PC-3 (cell line): ENCODE measurements at regions not wholly inside any gene's neighbourhood (a gene's known extent, or its start where the extent isn't known, plus 50 kb on each side); places are given as distances from the start of the nearest gene placed in this dataset.
"Not testable (repeated sequence)": the region's sequence is repeated elsewhere in the genome, so short reads cannot be mapped to it uniquely, and the experiment has no call there.

Experiments
- ATAC-seq: fragments of 200-7000 bp; cut with Tn5 transposase; 2 replicates; pipeline ENCODE4 v1.9.1; 2020; ENCODE audit warnings: mild to moderate bottlenecking, moderate library complexity
- BruUV-seq: library from RNA; stranded (reverse); fragments of 400-500 nt; replicated peaks from 2 replicates; lab custom pipeline; 2021; lab: Mats Ljungman, UMichigan
- CTCF ChIA-PET: fragments of 300-600 bp; sonication (Branson Sonifier 250); formaldehyde crosslinking; loops from one replicate; lab custom pipeline; 2022; ENCODE audit warnings: antibody characterized with exemption; lab: Charles Lee
- POLR2A ChIA-PET: fragments of 300-600 bp; sonication (Branson Sonifier 250); formaldehyde crosslinking; loops from one replicate; lab custom pipeline; 2022; ENCODE audit warnings: antibody characterized with exemption; ENCODE audit not compliant: unreplicated experiment; lab: Charles Lee
- DNase-seq: peaks from one replicate; pipeline ENCODE4 v3.0.0-alpha.2; 2015
- H2AFZ ChIP-seq: fragments of 300-600 bp; sonication (generic); 2 replicates; pipeline ENCODE4 v1.6.0; 2016; ENCODE audit warnings: antibody characterized with exemption, low read length
- H3F3A ChIP-seq: fragments of 300-600 bp; sonication (generic); one replicate; pipeline ENCODE4 v1.6.0; 2017; ENCODE audit warnings: antibody characterized with exemption, low read length, control low read depth, mild to moderate bottlenecking; ENCODE audit not compliant: unreplicated experiment
- H3K27ac ChIP-seq: fragments of 300-600 bp; sonication (generic); 2 replicates; pipeline ENCODE4 v1.5.1; 2016; ENCODE audit warnings: mild to moderate bottlenecking, low read length
- H3K27me3 ChIP-seq: fragments of 300-600 bp; sonication (generic); 2 replicates; pipeline ENCODE4 v1.6.1; 2016; ENCODE audit warnings: low read length, mixed read lengths
- H3K36me3 ChIP-seq: fragments of 300-600 bp; sonication (generic); 2 replicates; pipeline ENCODE4 v1.6.1; 2016; ENCODE audit warnings: low read depth, mixed run types, low read length, mixed read lengths
- H3K4me1 ChIP-seq: fragments of 300-600 bp; sonication (generic); 2 replicates; pipeline ENCODE4 v1.5.1; 2016; ENCODE audit warnings: low read length; ENCODE audit not compliant: insufficient read depth
- H3K4me2 ChIP-seq: fragments of 300-600 bp; sonication (generic); 2 replicates; pipeline ENCODE4 v1.6.0; 2016; ENCODE audit warnings: low read length
- H3K4me3 ChIP-seq: fragments of 300-600 bp; sonication (generic); 2 replicates; pipeline ENCODE4 v1.5.1; 2016; ENCODE audit warnings: mild to moderate bottlenecking, low read length, mixed read lengths
- H3K79me2 ChIP-seq: fragments of 300-600 bp; sonication (generic); 2 replicates; pipeline ENCODE4 v1.6.1; 2017; ENCODE audit warnings: low read length, mixed read lengths
- H3K9ac ChIP-seq: fragments of 300-600 bp; sonication (generic); 2 replicates; pipeline ENCODE4 v1.6.0; 2016; ENCODE audit warnings: mild to moderate bottlenecking, low read length
- H3K9me2 ChIP-seq: fragments of 300-600 bp; sonication (generic); replicated peaks from 2 replicates; pipeline ENCODE4 v1.6.1; 2016; ENCODE audit warnings: mixed run types, low read length, mixed read lengths
- H3K9me3 ChIP-seq: fragments of 300-600 bp; sonication (generic); 2 replicates; pipeline ENCODE4 v1.6.1; 2016; ENCODE audit warnings: low read length, mixed read lengths
- H4K20me1 ChIP-seq: fragments of 300-600 bp; sonication (generic); 2 replicates; pipeline ENCODE4 v1.6.1; 2016; ENCODE audit warnings: low read length, mixed read lengths
- intact Hi-C: fragments of 100-400 bp; cut with micrococcal nuclease; formaldehyde crosslinking; loops from 2 replicates; pipeline ENCODE4 v1.9.0; 2023

GRCh38 chr16:21372862-21373261, 94.8 kb upstream of the CRYM start:
- H3F3A ChIP-seq, POLR2A ChIA-PET, H3K79me2 ChIP-seq, H3K36me3 ChIP-seq, H2AFZ ChIP-seq, DNase-seq, BruUV-seq, H3K9ac ChIP-seq, H3K27ac ChIP-seq, H3K27me3 ChIP-seq, H4K20me1 ChIP-seq, ATAC-seq, H3K9me2 ChIP-seq, H3K4me1 ChIP-seq, H3K9me3 ChIP-seq, H3K4me3 ChIP-seq, intact Hi-C loops, H3K4me2 ChIP-seq, CTCF ChIA-PET: not testable (repeated sequence)

- H3K9ac ChIP-seq, BruUV-seq, H2AFZ ChIP-seq, H3K27ac ChIP-seq, H3K9me3 ChIP-seq, H3K27me3 ChIP-seq, intact Hi-C loops, POLR2A ChIA-PET, DNase-seq, H3K4me2 ChIP-seq, ATAC-seq, H4K20me1 ChIP-seq, H3F3A ChIP-seq, H3K4me3 ChIP-seq, H3K36me3 ChIP-seq, H3K9me2 ChIP-seq, CTCF ChIA-PET, H3K79me2 ChIP-seq, H3K4me1 ChIP-seq: not testable (repeated sequence)
Observed at GRCh38 chr16:21372162-21372835, 94.2 kb upstream of the CRYM start.

DNA sequence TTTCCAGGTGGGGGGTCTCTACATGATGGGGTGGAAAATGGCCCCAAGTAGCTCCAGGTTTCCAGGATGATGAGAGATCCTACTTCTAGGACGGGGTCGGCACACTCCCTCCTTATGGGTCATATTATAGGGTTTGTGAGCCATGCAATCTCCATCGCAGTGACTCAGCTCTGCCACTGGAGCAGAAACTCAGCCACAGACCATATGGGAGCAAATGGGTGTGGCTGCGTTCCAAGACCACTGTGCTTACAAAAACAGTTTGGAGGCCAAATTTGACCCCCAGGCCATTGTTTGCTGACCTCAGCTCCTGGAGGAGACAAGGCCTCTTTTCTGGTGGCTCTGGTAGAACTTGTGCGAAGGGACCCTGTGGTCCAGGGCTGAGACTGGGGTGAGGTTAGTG, 92.7 kb upstream of the CRYM start:
- H3K79me2 ChIP-seq, H2AFZ ChIP-seq, H3K9ac ChIP-seq, H3K4me3 ChIP-seq, H3K4me2 ChIP-seq, H4K20me1 ChIP-seq, POLR2A ChIA-PET, CTCF ChIA-PET, H3F3A ChIP-seq, H3K9me3 ChIP-seq, BruUV-seq, H3K36me3 ChIP-seq, H3K4me1 ChIP-seq, H3K27me3 ChIP-seq, H3K9me2 ChIP-seq, intact Hi-C loops, H3K27ac ChIP-seq: not testable (repeated sequence)
- ATAC-seq (peak; percentile 35; the same call in 1 of the 2 replicates), DNase-seq (peak; percentile 14)

GRCh38 chr16:21368973-21369942, 91.2 kb upstream of the CRYM start:
- DNase-seq, H3K4me3 ChIP-seq, intact Hi-C loops, H3K36me3 ChIP-seq, H3K4me1 ChIP-seq, H3K9me2 ChIP-seq, H3F3A ChIP-seq, H3K4me2 ChIP-seq, POLR2A ChIA-PET, BruUV-seq, ATAC-seq, H2AFZ ChIP-seq, H3K9ac ChIP-seq, H3K27me3 ChIP-seq, H4K20me1 ChIP-seq, H3K9me3 ChIP-seq, H3K79me2 ChIP-seq, H3K27ac ChIP-seq, CTCF ChIA-PET: not testable (repeated sequence)

DNA sequence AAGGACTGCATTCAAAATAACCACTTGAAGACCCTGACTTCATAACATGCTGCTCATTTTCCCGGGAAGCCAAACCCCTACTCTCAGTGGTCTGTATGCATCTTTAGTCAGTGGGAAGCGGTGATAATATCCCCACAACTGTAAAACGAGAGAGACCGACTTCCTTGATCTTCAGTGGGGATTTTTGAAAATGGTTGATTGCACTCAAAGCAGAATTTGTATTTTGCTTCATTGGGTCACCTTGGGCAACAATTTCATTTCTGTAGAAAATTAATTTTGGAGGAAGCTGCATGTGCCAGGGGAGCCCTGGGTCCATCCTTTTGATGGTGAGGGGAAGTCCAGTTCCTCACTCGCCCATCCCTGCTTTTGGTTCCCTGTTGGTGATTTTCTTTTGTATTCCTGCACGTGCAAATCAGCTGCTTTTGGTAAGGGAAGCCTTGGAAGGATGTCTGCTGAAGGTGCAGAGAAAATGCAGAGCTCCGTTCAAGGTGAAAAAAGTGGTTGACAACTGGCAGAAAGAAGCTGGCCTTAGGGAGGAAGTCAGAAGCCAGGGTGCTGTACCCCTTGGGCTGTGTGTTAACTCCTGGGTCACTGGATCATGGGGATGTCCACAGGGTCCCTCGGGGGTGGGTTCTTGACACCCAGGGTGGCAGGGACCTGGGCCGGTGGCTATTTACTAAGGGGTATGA, 89.8 kb upstream of the CRYM start:
- H3F3A ChIP-seq, H3K9me3 ChIP-seq, H3K9me2 ChIP-seq, H3K79me2 ChIP-seq, H3K27ac ChIP-seq, intact Hi-C loops, DNase-seq, H3K4me1 ChIP-seq, H3K27me3 ChIP-seq, H3K4me2 ChIP-seq, H3K4me3 ChIP-seq, H3K9ac ChIP-seq, H2AFZ ChIP-seq, CTCF ChIA-PET, BruUV-seq, H4K20me1 ChIP-seq, ATAC-seq, POLR2A ChIA-PET, H3K36me3 ChIP-seq: not testable (repeated sequence)

- H3K79me2 ChIP-seq, H3K4me3 ChIP-seq, H3K4me1 ChIP-seq, ATAC-seq, H3K9me2 ChIP-seq, H3K4me2 ChIP-seq, BruUV-seq, H4K20me1 ChIP-seq, H2AFZ ChIP-seq, H3K36me3 ChIP-seq, H3K27ac ChIP-seq, intact Hi-C loops, H3K9ac ChIP-seq, H3K27me3 ChIP-seq, DNase-seq, H3K9me3 ChIP-seq, CTCF ChIA-PET, POLR2A ChIA-PET, H3F3A ChIP-seq: not testable (repeated sequence)
Observed at GRCh38 chr16:21366998-21367397, 88.9 kb upstream of the CRYM start.
